ENCODE measurements at regions not wholly inside any gene's neighbourhood (a gene's known extent, or its start where the extent isn't known, plus 50 kb on each side); places are given as distances from the start of the nearest gene placed in this dataset.

DNA sequence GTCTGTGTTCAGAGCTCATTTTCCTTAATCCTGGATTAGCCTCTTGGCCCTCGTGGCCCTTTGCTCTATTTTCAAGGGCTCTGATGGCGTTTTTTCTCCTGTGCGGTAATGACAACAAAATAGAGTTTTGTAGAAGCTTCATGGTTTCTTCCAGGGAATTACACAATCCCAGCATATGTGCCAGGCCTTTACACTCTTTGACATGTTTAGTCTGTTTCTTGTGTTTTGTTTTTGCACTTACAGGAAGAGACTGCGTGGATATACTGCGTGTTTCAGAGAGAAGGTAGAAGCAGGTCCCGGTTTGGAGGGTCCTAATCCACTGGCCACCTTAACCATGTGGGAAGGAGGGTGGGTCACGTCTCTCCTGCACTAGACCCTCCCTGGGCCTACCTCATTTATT, 400.2 kb upstream of the IRX4 start:
- H3K9me3 ChIP-seq (ENCODE audit: insufficient read depth, low read length), result no peaks in the 10 kb centered on the region
- no peaks in the 10 kb centered on the region for H3K4me1 ChIP-seq (ENCODE audit: low read length)
- no peak overlapping the region for H3K9ac ChIP-seq (ENCODE audit: low read length)
- H3K36me3 ChIP-seq (replicated peaks; ENCODE audit: low read depth, low read length), result no peaks in the 10 kb centered on the region
- H3K27me3 ChIP-seq (ENCODE audit: low read depth, low read length), result no peaks in the 10 kb centered on the region
- no peak overlapping the region for H3K27ac ChIP-seq (ENCODE audit: low read length)
- H4K20me1 ChIP-seq (ENCODE audit: insufficient read depth, low read length), result no peaks in the 10 kb centered on the region
- no peak overlapping the region for H3K4me3 ChIP-seq (ENCODE audit: low read length)
- no peaks in the 10 kb centered on the region for H3K79me2 ChIP-seq (ENCODE audit: low read length)
- TF ChIP-seq EZH2phosphoT487 (IDR thresholded peaks at IDR 0.05; ENCODE audit: low read depth), result no peak
- TF ChIP-seq, protein P1, sequence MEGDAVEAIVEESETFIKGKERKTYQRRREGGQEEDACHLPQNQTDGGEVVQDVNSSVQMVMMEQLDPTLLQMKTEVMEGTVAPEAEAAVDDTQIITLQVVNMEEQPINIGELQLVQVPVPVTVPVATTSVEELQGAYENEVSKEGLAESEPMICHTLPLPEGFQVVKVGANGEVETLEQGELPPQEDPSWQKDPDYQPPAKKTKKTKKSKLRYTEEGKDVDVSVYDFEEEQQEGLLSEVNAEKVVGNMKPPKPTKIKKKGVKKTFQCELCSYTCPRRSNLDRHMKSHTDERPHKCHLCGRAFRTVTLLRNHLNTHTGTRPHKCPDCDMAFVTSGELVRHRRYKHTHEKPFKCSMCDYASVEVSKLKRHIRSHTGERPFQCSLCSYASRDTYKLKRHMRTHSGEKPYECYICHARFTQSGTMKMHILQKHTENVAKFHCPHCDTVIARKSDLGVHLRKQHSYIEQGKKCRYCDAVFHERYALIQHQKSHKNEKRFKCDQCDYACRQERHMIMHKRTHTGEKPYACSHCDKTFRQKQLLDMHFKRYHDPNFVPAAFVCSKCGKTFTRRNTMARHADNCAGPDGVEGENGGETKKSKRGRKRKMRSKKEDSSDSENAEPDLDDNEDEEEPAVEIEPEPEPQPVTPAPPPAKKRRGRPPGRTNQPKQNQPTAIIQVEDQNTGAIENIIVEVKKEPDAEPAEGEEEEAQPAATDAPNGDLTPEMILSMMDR (IDR thresholded peaks at IDR 0.05; ENCODE audit: low read depth, low read length), result no peak
- no peak overlapping the region for H3K4me2 ChIP-seq (ENCODE audit: low read length)
- H2AFZ ChIP-seq (ENCODE audit: low read depth, low read length), result no peak overlapping the region

DNA sequence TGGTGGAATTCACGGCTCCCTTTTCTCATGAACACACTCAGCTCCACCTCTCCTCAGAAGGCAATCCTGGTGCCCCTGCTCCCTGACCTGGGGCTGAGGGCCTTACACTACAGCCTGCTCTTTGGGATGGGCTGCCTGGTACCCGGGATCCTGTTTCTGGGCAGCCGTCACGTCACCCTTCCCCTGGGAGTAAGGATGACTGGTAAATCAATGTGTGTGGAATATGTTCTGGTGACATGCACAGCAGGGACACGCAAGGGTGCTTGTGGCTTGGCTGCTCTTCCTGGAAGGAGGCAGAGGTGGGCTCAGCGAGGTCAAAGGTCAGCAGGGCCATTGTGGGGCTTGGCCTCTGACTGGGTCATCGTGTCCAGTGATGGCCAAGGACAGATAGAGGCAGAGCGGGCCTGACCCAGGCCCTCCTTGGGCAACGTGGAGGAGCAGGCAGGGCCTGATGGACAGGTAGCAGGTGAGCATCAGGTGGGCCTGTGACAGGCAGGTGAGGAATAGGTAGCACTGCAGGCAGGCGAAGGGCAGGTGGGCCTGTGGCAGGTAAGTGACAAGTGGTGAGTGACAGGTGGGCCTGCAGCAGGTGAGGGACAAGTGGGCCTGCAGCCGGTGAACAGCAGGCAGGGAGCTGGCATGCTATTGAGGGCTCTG, 399.4 kb upstream of the IRX4 start:
- no peak overlapping the region for H3K4me3 ChIP-seq (ENCODE audit: low read length)
- H3K79me2 ChIP-seq (ENCODE audit: low read length), result no peaks in the 10 kb centered on the region
- H3K27ac ChIP-seq (ENCODE audit: low read length), result no peak overlapping the region
- TF ChIP-seq, protein P1 (IDR thresholded peaks at IDR 0.05; ENCODE audit: low read depth, low read length), result no peak
- H3K9me3 ChIP-seq (ENCODE audit: insufficient read depth, low read length), result no peaks in the 10 kb centered on the region
- no peak overlapping the region for H3K4me2 ChIP-seq (ENCODE audit: low read length)
- no peaks in the 10 kb centered on the region for H3K27me3 ChIP-seq (ENCODE audit: low read depth, low read length)
- H2AFZ ChIP-seq (ENCODE audit: low read depth, low read length), result no peak overlapping the region
- H3K4me1 ChIP-seq (ENCODE audit: low read length), result no peaks in the 10 kb centered on the region
- H3K36me3 ChIP-seq (replicated peaks; ENCODE audit: low read depth, low read length), result no peaks in the 10 kb centered on the region
- H3K9ac ChIP-seq (ENCODE audit: low read length), result no peak overlapping the region
- no peaks in the 10 kb centered on the region for H4K20me1 ChIP-seq (ENCODE audit: insufficient read depth, low read length)

DNA sequence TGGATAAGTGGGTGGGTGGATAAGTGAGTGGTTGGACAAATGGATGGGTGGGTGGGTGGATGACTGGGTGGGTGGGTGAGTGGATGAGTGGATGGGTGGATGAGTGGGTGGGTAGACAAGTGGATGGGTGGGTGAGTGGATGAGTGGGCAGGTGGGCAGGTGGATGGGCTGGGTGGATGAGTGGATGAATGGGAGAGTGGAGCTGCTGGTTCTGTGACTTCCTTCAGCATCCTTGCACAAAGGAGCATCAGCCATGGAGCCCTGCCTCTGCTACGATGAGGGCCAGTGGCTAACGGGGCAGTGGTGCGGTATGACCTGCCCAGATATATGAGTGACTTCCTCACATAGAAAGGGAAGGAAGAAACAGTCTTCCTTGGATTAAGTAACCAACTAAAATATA, 398.7 kb upstream of the IRX4 start:
- H3K4me3 ChIP-seq (ENCODE audit: low read length), result no peak overlapping the region
- no peaks in the 10 kb centered on the region for H3K79me2 ChIP-seq (ENCODE audit: low read length)
- H3K36me3 ChIP-seq (replicated peaks; ENCODE audit: low read depth, low read length), result no peaks in the 10 kb centered on the region
- H3K9me3 ChIP-seq (ENCODE audit: insufficient read depth, low read length), result no peaks in the 10 kb centered on the region
- H3K4me2 ChIP-seq (ENCODE audit: low read length), result no peak overlapping the region
- H3K4me1 ChIP-seq (ENCODE audit: low read length), result no peaks in the 10 kb centered on the region
- TF ChIP-seq EZH2phosphoT487 (IDR thresholded peaks at IDR 0.05; ENCODE audit: low read depth), result no peak
- TF ChIP-seq, protein P1 (IDR thresholded peaks at IDR 0.05; ENCODE audit: low read depth, low read length), result no peak
- H4K20me1 ChIP-seq (ENCODE audit: insufficient read depth, low read length), result no peaks in the 10 kb centered on the region
- H3K9ac ChIP-seq (ENCODE audit: low read length), result no peak overlapping the region
- no peak overlapping the region for H3K27ac ChIP-seq (ENCODE audit: low read length)
- no peak overlapping the region for H2AFZ ChIP-seq (ENCODE audit: low read depth, low read length)
- H3K27me3 ChIP-seq (ENCODE audit: low read depth, low read length), result no peaks in the 10 kb centered on the region

DNA sequence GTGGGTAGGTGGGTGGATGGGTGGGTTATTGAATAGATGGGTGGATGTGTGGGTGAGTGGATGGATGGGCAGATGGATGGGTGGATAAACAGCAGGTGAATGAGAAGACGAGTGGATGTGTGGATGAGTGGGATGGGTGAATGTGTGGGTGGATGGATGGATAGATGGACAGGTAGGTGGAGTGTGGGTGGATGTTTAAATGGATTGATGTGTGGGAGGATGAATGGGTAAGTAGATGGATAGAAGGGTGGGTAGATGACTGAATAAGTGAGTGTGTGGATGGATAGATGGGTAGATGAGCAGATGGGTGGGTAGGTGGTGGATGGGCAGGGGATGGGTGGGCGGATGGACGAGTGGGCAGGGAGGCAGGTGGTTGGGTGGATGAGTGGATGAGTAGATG, 397.6 kb upstream of the IRX4 start:
- Histone ChIP-seq H3K27ac (ENCODE audit: low read length) (no peak overlapping the region), H3K4me1 (ENCODE audit: low read length) (no peaks in the 10 kb centered on the region), H3K79me2 (ENCODE audit: low read length) (no peaks in the 10 kb centered on the region), H3K9me3 (ENCODE audit: insufficient read depth, low read length) (no peaks in the 10 kb centered on the region), H3K9ac (ENCODE audit: low read length) (no peak overlapping the region), H4K20me1 (ENCODE audit: insufficient read depth, low read length) (no peaks in the 10 kb centered on the region), H3K4me2 (ENCODE audit: low read length) (no peak overlapping the region), H3K4me3 (ENCODE audit: low read length) (no peak overlapping the region), H2AFZ (ENCODE audit: low read depth, low read length) (no peak overlapping the region), H3K27me3 (ENCODE audit: low read depth, low read length) (no peaks in the 10 kb centered on the region), H3K36me3 (replicated peaks; ENCODE audit: low read depth, low read length) (no peaks in the 10 kb centered on the region)
- TF ChIP-seq, protein P1 (IDR thresholded peaks at IDR 0.05; ENCODE audit: low read depth, low read length), result no peak
- no peak for TF ChIP-seq EZH2phosphoT487 (IDR thresholded peaks at IDR 0.05; ENCODE audit: low read depth)

All from OCI-LY3 (cell line).